ENCODE measurements at regions not wholly inside any gene's neighbourhood (a gene's known extent, or its start where the extent isn't known, plus 50 kb on each side); places are given as distances from the start of the nearest gene placed in this dataset.

DNA sequence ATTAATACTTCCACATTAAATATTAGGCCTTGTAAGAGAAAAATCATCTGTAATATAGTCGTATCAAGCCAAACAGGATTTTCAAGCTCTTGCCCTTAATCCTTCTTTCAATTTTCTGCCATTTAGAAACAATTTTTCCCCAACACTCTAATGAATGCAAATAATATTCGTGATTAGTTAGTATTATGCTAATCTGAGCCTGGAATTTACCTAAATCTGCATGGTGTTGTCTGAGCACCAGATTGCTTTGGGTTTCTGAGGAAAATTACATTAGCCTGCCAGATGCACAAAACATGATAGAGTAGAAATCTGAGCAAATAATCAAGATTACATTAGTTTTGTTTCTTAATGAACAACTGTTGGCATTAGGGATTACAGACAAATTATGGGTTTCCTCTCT, 176.6 kb downstream of the ZDHHC21 start:
- TF ChIP-seq, protein P1, sequence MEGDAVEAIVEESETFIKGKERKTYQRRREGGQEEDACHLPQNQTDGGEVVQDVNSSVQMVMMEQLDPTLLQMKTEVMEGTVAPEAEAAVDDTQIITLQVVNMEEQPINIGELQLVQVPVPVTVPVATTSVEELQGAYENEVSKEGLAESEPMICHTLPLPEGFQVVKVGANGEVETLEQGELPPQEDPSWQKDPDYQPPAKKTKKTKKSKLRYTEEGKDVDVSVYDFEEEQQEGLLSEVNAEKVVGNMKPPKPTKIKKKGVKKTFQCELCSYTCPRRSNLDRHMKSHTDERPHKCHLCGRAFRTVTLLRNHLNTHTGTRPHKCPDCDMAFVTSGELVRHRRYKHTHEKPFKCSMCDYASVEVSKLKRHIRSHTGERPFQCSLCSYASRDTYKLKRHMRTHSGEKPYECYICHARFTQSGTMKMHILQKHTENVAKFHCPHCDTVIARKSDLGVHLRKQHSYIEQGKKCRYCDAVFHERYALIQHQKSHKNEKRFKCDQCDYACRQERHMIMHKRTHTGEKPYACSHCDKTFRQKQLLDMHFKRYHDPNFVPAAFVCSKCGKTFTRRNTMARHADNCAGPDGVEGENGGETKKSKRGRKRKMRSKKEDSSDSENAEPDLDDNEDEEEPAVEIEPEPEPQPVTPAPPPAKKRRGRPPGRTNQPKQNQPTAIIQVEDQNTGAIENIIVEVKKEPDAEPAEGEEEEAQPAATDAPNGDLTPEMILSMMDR (conservative IDR thresholded peaks at IDR 0.05; ENCODE audit: low read depth, low read length), result no peak
- no peak for TF ChIP-seq EZH2phosphoT487 (IDR thresholded peaks at IDR 0.05; ENCODE audit: borderline replicate concordance, low read length)
- no peak for TF ChIP-seq EZH2 (IDR thresholded peaks at IDR 0.05; ENCODE audit: low read length, unreplicated experiment)

Data from PC-3 (cell line).